ENCODE measurements at regions not wholly inside any gene's neighbourhood (a gene's known extent, or its start where the extent isn't known, plus 50 kb on each side); places are given as distances from the start of the nearest gene placed in this dataset.
"Not testable (repeated sequence)": the region's sequence is repeated elsewhere in the genome, so short reads cannot be mapped to it uniquely, and the experiment has no call there.

- DNase-seq (ENCODE audit: extremely low spot score, insufficient read length, low read depth) (no peak), FAIRE-seq (no peak)
These were observed 93.0 kb upstream of the ZFHX3 start for GRCh38 chr16:73140929-73141328.

DNA sequence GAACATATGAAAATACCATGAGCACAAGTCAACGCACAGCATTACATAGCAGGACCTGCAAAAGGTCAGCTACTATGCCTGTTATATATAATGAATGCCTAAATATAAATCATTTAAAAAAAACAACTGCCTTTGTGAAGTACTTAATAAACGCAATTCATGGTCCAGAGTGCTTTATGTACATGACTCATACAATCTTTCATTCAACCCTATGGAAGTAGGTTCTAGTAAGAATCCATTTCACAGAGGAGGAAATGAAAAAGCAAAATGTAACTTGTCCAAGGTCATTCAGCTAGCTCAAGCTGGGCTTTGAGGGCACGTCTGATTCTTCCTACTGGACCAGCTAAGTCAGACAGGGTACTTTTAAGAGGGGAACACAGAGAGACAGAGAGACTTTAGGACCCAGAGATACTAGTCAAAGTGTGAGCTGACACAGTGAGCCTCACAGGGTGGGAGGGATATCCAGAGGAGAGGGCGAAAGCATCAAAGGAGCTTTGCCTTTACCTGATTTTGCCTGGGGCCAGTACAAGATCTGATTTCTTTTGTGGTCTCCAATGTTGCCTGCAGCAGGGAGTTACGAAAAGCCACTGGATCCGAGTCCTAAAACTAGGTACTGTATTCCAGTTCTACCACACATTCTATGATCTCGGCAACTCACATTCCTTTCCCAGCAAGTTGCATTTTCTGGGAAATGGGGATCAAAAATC lies 83.4 kb upstream of the ZFHX3 start:
- DNase-seq (ENCODE audit: extremely low spot score, insufficient read length, low read depth) (no peak), FAIRE-seq (no peak)

DNA sequence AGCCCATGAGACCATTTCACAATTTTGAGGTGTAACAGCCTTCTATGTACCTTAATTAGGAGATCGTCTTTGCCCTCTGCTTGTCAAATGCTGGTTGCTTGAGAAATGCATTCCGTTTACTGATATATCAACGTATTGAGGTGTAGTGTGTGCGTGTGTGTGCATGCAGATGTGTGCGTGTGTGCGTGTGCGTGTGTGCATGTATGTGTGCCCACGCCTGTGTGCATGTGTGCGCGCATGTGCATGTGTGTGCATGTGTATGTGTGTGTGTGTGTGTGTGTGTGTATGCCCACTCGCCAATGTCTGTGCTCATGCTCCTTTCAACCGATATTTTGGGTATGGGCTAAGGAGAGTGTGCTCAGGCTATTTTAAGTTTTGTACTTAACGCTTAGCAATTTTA lies 81.5 kb upstream of the ZFHX3 start:
- DNase-seq (ENCODE audit: extremely low spot score, insufficient read length, low read depth) = no peak
- FAIRE-seq = no peak

DNA sequence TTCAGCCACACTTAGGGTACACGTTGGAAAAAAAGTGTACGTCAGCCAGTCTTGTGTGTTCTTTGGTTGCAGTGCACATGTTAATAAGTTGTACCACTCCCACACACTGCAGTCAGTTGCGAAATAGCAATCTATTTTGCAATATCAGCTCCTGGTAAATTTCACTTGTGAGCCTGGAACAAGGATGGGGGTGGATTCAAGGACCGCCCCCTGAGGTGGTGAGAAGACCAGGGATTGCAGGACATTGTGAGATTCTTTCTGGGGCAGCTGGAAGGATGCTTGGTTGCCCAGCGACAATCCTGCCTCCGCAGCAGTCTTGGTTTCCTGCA lies 78.6 kb upstream of the ZFHX3 start:
- FAIRE-seq = no peak
- no peak for DNase-seq (ENCODE audit: extremely low spot score, insufficient read length, low read depth)

DNA sequence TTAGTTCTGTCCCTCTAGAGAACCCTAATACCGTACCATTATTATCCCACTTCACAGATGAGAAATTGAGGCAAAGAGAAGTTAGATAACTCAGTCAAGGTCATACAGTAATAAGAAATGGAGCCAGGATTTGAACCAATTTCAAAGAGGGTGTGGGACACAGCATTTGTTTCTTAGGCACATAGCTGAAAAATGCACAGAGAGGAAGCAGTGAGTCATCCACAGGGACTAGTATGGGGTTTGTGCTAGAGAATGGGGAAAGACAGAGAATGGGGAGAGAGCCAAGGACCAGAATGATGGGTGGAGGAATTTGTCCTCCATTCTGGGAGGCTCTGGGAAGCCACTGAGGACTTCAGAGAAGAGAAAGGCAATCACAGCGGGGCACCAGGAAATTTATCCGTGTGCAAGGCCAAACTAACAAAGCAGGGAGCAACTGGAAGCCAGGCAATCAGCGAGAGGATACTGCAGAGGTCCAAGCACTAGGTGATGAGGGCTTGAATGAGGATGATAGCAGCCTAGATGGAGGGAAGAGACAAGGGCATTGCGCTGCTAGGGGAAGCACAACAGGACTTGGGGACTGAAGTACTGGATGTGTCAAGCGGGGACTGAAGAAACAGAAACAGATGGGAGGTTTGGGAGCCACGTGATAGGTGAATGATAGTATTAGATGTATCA lies 78.1 kb upstream of the ZFHX3 start:
- no peak for FAIRE-seq
- no peak for DNase-seq (ENCODE audit: extremely low spot score, insufficient read length, low read depth)

- FAIRE-seq (no peak), DNase-seq (ENCODE audit: extremely low spot score, insufficient read length, low read depth) (no peak)
These were observed 76.9 kb upstream of the ZFHX3 start for GRCh38 chr16:73124665-73125375.

DNA sequence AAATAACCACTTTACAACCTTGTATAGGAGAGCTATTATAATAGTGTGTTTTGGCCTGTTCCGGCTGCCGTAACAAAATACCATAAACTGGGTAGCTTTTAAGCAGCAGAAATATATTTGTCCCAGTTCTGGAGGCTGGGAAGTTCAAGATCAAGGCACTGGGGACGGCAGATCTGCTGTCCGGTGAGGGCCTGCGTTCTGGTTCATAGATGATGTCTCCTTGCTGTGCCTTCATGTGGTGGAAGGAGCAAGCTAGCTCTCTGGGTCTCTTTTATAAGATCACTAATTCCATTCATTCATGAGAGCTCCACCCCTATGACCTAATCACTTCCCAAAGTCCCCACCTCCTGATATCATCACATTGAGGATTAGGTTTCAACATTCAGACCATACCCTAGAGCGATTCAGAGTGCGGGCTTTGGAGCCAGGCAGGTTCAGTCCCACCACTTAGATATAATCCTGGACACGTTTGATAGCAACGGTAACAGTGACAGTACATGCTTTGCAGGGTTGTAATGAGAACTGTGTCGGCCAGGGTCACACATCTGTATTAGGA lies 76.2 kb upstream of the ZFHX3 start:
- DNase-seq (ENCODE audit: extremely low spot score, insufficient read length, low read depth) (no peak), FAIRE-seq (no peak)

DNA sequence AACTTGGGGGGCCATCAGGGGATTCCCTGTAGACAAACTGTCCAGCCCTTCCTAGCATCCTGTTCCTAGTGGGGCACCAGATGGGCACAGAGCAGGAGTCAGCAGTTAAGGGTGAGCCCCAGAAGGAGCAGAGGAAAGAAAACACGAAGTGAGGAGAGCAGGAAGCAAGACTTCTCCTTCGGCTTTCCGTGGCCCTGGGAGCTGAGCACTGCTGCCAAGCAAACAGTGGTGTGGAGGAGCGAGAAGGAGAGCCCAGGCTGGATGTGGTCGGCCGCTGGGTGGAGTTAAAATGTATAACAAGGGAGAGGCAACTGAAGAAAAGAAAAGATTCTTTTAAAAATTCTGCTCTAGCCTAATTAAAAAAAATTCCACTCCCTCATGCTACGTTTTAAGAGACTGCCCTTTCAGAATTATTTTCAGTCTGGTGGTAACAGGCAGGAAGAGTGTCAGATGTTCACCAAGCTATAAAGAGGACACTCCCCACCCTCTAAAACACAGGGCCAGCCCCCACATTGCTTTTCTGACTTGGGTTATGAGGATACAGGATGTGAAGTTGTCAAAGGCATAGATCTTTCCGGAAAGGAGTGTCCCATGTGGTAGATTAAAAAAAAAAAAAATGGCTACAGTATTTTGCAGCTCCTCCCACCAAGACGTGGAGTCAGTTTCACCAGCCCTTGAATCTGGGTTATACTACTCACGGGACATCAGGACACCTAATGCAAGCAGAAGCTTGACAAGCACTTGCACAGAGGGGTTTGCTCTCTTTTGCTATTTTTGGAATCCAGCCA lies 74.9 kb upstream of the ZFHX3 start:
- DNase-seq (ENCODE audit: extremely low spot score, insufficient read length, low read depth) (no peak), FAIRE-seq (no peak)

- DNase-seq (ENCODE audit: extremely low spot score, insufficient read length, low read depth) = no peak
- FAIRE-seq = no peak
These were observed 68.6 kb upstream of the ZFHX3 start for GRCh38 chr16:73116576-73116975.

DNA sequence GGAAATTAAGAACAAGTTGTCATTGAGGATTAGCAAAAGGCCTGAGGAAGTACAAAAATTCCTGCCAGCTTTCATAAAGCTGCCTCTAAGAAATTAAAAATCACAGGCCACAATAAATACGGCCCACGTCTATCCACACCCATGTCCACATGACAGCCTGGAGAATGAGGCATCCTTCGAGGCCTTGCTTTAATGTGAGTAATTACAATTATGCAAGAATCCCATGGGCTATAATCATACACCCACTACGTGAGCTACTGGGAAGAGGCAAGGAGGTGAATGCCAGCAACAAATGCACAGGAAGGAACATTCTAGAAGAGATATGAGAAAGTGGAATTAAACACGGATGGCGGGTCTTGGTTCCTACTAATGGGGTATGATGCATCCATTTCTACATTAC lies 65.4 kb upstream of the ZFHX3 start:
- DNase-seq (ENCODE audit: extremely low spot score, insufficient read length, low read depth) = no peak
- no peak for FAIRE-seq

GRCh38 chr16:73108195-73108963 lies 60.5 kb upstream of the ZFHX3 start:
- FAIRE-seq (no peak), DNase-seq (ENCODE audit: extremely low spot score, insufficient read length, low read depth) (no peak)

- no peak for FAIRE-seq
These were observed 59.4 kb upstream of the ZFHX3 start for GRCh38 chr16:73107371-73107770.

DNA sequence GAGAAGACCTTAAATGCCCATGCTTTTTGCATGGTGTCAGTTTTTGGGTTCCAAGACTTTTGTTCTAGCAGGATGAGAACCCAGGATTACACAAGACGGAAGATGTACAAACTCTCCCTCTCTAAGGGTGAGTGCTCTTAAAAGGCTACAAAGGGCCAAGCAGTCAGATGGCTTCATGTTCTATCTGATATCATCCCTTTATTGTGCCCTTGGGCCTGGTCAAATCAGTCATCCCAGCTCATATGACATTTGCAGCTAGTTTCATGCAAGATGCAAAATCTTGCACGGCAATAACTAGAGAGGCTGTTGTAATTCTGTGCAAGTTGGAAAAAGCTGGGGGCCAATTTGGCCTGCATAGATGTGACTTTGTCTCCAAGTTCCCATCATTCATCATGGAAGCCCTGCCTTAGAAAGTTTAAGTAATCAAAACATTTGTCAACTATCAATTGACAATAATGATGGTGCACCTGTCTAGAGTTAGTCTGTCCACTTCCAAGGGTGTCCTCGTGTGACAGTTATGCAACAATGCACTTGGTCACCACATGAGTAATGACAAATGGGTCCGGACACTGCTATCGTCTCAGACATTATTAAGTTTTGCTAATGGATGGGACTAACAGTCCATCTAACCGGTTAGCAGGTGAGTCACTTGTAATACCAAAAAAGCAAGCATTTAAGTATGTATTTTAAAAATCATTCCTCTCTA lies 58.6 kb upstream of the ZFHX3 start:
- DNase-seq (ENCODE audit: extremely low spot score, insufficient read length, low read depth) (no peak), FAIRE-seq (no peak)

More at GRCh38 chr16:73107371-73107770, 59.4 kb upstream of the ZFHX3 start:
- no peak for DNase-seq (ENCODE audit: extremely low spot score, insufficient read length, low read depth)

GRCh38 chr16:73101568-73101967 lies 53.6 kb upstream of the ZFHX3 start:
- FAIRE-seq = no peak
- no peak for DNase-seq (ENCODE audit: extremely low spot score, insufficient read length, low read depth)

DNA sequence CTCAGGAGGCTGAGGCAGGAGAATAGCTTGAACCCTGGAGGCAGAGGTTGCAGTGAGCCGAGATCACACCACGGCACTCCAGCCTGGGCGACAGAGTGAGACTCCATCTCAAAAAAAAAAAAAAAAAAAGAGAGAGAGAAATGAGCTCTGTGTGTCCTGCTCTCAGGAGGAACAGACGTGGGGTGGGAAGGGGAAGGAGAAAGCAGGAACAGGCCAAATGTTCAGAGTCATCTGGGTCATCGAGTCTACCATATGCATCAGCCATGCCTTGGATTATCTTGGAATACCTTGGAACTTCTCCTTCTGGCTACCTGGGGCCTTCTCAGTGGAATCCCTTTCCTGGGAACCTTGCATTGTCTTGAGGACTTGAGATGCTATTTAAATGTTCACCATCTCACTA lies 51.7 kb upstream of the ZFHX3 start:
- FAIRE-seq; DNase-seq (ENCODE audit: extremely low spot score, insufficient read length, low read depth): not testable (repeated sequence)
